OCI-LY3 (cell line): ENCODE measurements at regions not wholly inside any gene's neighbourhood (a gene's known extent, or its start where the extent isn't known, plus 50 kb on each side); places are given as distances from the start of the nearest gene placed in this dataset.
"Not testable (repeated sequence)": the region's sequence is repeated elsewhere in the genome, so short reads cannot be mapped to it uniquely, and the experiment has no call there.

Source experiments
- H2AFZ ChIP-seq: fragments of 200-600, 300-600 bp; shearing (Covaris generic); 2 replicates; pipeline ENCODE4 v1.6.0; 2014; ENCODE audit warnings: antibody characterized with exemption, low read depth, low read length
- H3K27ac ChIP-seq: fragments of 200-600, 300-600 bp; sonication (generic); 2 replicates; pipeline ENCODE4 v1.5.1; 2014; ENCODE audit warnings: mild to moderate bottlenecking, low read length, moderate library complexity, mixed read lengths
- H3K27me3 ChIP-seq: fragments of 200-600, 300-600 bp; sonication (generic); 2 replicates; pipeline ENCODE4 v1.6.1; 2014; ENCODE audit warnings: low read depth, low read length, mixed read lengths
- H3K36me3 ChIP-seq: fragments of 200-600, 300-600 bp; sonication (generic); replicated peaks from 2 replicates; pipeline ENCODE3; 2014; ENCODE audit warnings: low read depth, low read length, mixed read lengths
- H3K4me1 ChIP-seq: fragments of 300-600, 200-600 bp; sonication (generic); 2 replicates; pipeline ENCODE4 v1.6.1; 2014; ENCODE audit warnings: low read length, mixed read lengths
- H3K4me2 ChIP-seq: fragments of 200-600, 300-600 bp; sonication (generic); 2 replicates; pipeline ENCODE4 v1.6.1; 2014; ENCODE audit warnings: low read length, mixed read lengths
- H3K4me3 ChIP-seq: fragments of 300-600, 200-600 bp; sonication (generic); 2 replicates; pipeline ENCODE4 v1.5.1; 2014; ENCODE audit warnings: antibody characterized with exemption, mild to moderate bottlenecking, low read length, moderate library complexity
- H3K79me2 ChIP-seq: fragments of 300-600, 200-600 bp; shearing (Covaris generic); 2 replicates; pipeline ENCODE4 v1.6.1; 2014; ENCODE audit warnings: mild to moderate bottlenecking, low read length, mixed read lengths
- H3K9ac ChIP-seq: fragments of 300-600, 200-600 bp; shearing (Covaris generic); 2 replicates; pipeline ENCODE4 v1.6.0; 2014; ENCODE audit warnings: mild to moderate bottlenecking, low read length, moderate library complexity
- H3K9me3 ChIP-seq: fragments of 200-600, 300-600 bp; shearing (Covaris generic); 2 replicates; pipeline ENCODE4 v1.6.1; 2014; ENCODE audit warnings: low read length, mixed read lengths; ENCODE audit not compliant: insufficient read depth
- H4K20me1 ChIP-seq: fragments of 200-600, 300-600 bp; sonication (generic); 2 replicates; pipeline ENCODE4 v1.6.1; 2016; ENCODE audit warnings: low read length, mixed read lengths; ENCODE audit not compliant: insufficient read depth
- TF ChIP-seq, protein P1 (sequence below): fragments of 200-600, 300-600 bp; sonication (generic); IDR thresholded peaks from 2 replicates; pipeline ENCODE4 v1.5.1; 2014; ENCODE audit warnings: antibody characterized with exemption, low read length, low read depth

DNA sequence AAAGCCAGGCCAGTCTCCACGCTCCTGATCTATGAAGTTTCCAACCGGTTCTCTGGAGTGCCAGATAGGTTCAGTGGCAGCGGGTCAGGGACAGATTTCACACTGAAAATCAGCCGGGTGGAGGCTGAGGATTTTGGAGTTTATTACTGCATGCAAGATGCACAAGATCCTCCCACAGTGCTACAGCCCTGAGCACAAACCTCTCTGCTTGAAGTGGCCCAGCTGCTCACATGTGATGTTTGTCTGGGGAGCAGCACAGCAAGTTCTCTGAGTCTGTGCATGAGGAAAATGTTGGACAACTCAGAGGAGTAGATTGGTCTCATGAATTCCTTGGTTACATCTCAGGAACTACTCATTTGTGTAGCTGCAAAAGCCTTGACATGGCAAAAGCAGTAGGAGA is 1295.1 kb downstream of the RPIA start:
- H3K27ac ChIP-seq, H3K4me3 ChIP-seq, H3K27me3 ChIP-seq, H2AFZ ChIP-seq, H4K20me1 ChIP-seq, H3K9me3 ChIP-seq, H3K79me2 ChIP-seq, H3K36me3 ChIP-seq, H3K4me1 ChIP-seq, H3K9ac ChIP-seq, H3K4me2 ChIP-seq: not testable (repeated sequence)

DNA sequence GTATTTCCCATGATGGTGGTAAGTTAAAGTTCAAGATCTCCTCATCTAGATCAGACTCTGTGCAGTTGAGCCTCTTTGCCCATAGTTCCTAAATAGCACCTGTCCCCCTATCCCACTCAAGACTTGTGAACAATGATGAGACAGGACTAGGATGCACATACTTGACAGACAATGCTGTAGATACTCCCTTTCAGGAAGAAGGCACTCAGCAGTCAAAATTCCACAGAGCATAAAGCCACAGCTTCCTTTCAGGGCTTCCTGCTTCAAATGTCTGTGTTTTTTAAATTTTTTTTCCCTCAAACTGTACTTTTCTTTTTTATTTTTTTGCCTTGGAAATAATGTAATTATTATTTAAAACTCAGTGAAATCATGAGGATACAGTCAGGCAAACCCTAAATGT is 1305.3 kb downstream of the RPIA start:
- H3K27ac ChIP-seq, H3K79me2 ChIP-seq: not testable (repeated sequence)

DNA sequence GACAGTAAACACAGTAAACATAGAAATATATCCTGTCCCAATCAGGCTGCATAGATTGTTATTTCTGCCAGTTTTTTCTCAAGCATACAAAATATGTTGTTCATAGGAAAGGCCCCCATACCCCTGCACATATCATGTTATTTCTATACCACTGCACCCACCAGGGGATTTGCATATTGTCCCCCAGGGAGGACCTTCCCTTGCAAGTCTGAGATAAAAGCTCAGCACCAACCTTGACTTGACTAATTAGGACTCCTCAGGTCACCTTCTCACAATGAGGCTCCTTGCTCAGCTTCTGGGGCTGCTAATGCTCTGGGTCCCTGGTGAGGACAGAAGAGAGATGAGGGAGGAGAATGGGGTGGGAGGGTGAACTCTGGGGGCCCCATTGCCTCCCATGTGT is 1313.1 kb downstream of the RPIA start:
- H4K20me1 ChIP-seq, H2AFZ ChIP-seq, H3K4me1 ChIP-seq, H3K4me3 ChIP-seq, H3K27ac ChIP-seq, H3K9me3 ChIP-seq, H3K27me3 ChIP-seq, H3K79me2 ChIP-seq, H3K36me3 ChIP-seq, H3K9ac ChIP-seq, H3K4me2 ChIP-seq: not testable (repeated sequence)

More for the DNA sequence above, 1305.3 kb downstream of the RPIA start:
- H3K4me2 ChIP-seq, H4K20me1 ChIP-seq, H3K9me3 ChIP-seq, H2AFZ ChIP-seq, H3K27me3 ChIP-seq, H3K4me3 ChIP-seq, H3K9ac ChIP-seq, H3K36me3 ChIP-seq, H3K4me1 ChIP-seq: not testable (repeated sequence)

DNA sequence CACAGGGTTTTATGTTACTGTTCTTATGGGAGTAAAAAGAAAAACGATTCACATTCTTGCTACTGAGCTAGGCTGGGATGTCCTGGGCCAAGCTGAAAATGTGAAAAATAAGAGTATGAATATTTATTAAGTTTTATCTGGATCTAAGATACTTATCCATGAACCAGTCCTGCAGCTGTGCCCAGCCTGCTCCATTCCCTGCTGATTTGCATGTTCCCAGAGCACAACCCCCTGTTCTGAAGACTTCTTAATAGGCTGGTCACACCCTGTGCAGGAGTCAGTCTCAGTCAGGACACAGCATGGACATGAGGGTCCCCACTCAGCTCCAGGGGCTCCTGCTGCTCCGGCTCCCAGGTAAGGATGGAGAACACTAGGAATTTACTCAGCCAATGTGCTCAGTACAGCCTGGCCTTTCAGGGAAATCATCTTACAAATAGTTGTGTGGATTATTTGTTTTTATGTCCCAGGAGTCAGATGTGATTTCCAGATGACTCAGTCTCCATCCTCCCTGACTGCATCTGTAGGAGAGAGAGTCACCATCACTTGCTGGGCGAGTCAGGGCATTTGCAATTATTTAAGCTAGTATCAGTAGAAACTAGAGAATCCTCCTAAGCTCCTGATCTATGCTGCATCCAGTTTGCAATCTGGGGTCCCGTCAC is 1319.1 kb downstream of the RPIA start:
- H2AFZ ChIP-seq, H3K36me3 ChIP-seq: not testable (repeated sequence)

DNA sequence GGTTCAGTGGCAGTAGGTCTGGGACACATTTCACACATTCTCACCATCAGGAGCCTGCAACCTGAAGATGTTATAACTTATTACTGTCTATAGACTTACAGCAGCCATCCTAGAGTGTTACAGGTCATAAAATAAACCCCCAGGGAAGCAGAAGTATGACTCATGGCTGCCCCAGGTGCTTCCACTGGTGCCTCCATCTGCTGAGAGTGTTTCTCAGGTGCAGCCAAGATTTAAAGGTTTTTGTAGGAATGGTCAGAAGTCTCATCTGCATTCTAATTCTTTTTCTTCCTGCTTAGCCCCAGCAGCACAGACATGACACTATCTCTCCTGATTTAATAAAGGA is 1319.6 kb downstream of the RPIA start:
- H3K9ac ChIP-seq, H3K79me2 ChIP-seq, H3K27ac ChIP-seq, H3K9me3 ChIP-seq, H3K4me2 ChIP-seq, H3K4me3 ChIP-seq, H3K36me3 ChIP-seq, H3K27me3 ChIP-seq, H4K20me1 ChIP-seq, H2AFZ ChIP-seq, H3K4me1 ChIP-seq: not testable (repeated sequence)

More for the DNA sequence above, 1319.1 kb downstream of the RPIA start:
- H3K9ac ChIP-seq, H3K79me2 ChIP-seq, H4K20me1 ChIP-seq, H3K4me2 ChIP-seq, H3K27me3 ChIP-seq, H3K27ac ChIP-seq, H3K4me1 ChIP-seq, H3K9me3 ChIP-seq, H3K4me3 ChIP-seq: not testable (repeated sequence)

DNA sequence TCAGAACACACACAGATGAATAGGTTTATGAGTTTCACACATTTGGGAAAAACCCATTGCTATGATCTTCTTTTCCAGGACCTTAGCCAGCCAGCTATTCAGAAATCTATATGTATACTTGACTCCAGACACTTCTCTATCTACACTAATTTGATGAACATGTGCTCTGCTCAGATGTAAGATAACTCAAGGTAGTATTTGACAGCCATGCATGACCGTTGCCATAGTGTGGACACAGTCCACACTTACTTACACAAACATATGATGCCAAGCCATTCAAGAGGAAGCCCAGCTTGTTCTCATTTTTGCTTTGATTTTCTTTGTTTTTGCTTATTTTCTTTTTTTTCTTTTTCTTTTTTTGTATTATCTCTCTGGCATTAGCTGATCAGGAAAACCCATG is 1328.4 kb downstream of the RPIA start:
- H2AFZ ChIP-seq, H3K4me3 ChIP-seq, H3K4me1 ChIP-seq, H3K27me3 ChIP-seq, H3K9ac ChIP-seq, H3K4me2 ChIP-seq, H3K9me3 ChIP-seq, H3K79me2 ChIP-seq, H3K27ac ChIP-seq, H3K36me3 ChIP-seq, H4K20me1 ChIP-seq: not testable (repeated sequence)

DNA sequence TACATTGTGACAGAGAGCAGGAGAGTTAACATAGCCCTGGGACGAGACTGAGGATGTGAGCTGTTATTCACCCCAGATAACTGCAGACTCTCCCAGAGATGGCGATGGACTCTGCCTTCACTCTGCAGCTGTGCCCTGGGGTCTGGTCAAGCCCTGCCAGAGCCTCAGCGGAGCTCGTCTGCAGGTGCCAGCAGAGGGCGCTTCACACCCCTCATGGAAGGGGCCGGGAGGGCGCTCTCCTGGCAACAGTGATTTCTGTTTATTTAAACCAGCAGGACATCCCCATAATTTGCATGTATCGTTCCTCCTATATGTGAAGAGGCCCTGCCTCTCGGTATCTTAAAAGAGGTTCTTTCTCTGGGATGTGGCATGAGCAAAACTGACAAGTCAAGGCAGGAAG is 1329.8 kb downstream of the RPIA start:
- H3K27ac ChIP-seq, H4K20me1 ChIP-seq, H3K4me2 ChIP-seq, H2AFZ ChIP-seq, H3K79me2 ChIP-seq, H3K9ac ChIP-seq, H3K4me1 ChIP-seq, H3K9me3 ChIP-seq, H3K36me3 ChIP-seq, H3K4me3 ChIP-seq, H3K27me3 ChIP-seq: not testable (repeated sequence)
- TF ChIP-seq, protein P1, sequence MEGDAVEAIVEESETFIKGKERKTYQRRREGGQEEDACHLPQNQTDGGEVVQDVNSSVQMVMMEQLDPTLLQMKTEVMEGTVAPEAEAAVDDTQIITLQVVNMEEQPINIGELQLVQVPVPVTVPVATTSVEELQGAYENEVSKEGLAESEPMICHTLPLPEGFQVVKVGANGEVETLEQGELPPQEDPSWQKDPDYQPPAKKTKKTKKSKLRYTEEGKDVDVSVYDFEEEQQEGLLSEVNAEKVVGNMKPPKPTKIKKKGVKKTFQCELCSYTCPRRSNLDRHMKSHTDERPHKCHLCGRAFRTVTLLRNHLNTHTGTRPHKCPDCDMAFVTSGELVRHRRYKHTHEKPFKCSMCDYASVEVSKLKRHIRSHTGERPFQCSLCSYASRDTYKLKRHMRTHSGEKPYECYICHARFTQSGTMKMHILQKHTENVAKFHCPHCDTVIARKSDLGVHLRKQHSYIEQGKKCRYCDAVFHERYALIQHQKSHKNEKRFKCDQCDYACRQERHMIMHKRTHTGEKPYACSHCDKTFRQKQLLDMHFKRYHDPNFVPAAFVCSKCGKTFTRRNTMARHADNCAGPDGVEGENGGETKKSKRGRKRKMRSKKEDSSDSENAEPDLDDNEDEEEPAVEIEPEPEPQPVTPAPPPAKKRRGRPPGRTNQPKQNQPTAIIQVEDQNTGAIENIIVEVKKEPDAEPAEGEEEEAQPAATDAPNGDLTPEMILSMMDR, result 0 out of 2 replicates have a peak, but pooled peaks have one; percentile 15
